ENCODE measurements at regions not wholly inside any gene's neighbourhood (a gene's known extent, or its start where the extent isn't known, plus 50 kb on each side); places are given as distances from the start of the nearest gene placed in this dataset.

- no peak for TF ChIP-seq MYC (IDR thresholded peaks at IDR 0.05; ENCODE audit: low read depth, low read length)
- no peak for TF ChIP-seq CTCF (IDR thresholded peaks at IDR 0.05; ENCODE audit: low read depth, low read length)
- no peak for TF ChIP-seq MAX (IDR thresholded peaks at IDR 0.05; ENCODE audit: low read depth, low read length)
- TF ChIP-seq POLR2A (IDR thresholded peaks at IDR 0.05; ENCODE audit: extremely low read depth, insufficient read length), result no peak
- DNase-seq (ENCODE audit: low read depth), result no peak
- H3K4me3 ChIP-seq (ENCODE audit: low read depth, low read length), result no peak overlapping the region
These were observed 287.8 kb upstream of the FOXF1 start for GRCh38 chr16:86222547-86222946.

- DNase-seq (ENCODE audit: low read depth), result no peak
- TF ChIP-seq MYC (IDR thresholded peaks at IDR 0.05; ENCODE audit: low read depth, low read length), result no peak
- TF ChIP-seq POLR2A (IDR thresholded peaks at IDR 0.05; ENCODE audit: extremely low read depth, insufficient read length), result no peak
- no peak for TF ChIP-seq MAX (IDR thresholded peaks at IDR 0.05; ENCODE audit: low read depth, low read length)
- TF ChIP-seq CTCF (IDR thresholded peaks at IDR 0.05; ENCODE audit: low read depth, low read length), result no peak
- no peak overlapping the region for H3K4me3 ChIP-seq (ENCODE audit: low read depth, low read length)
These were observed 287.3 kb upstream of the FOXF1 start for GRCh38 chr16:86222965-86223551.

- H3K4me3 ChIP-seq (ENCODE audit: low read depth, low read length), result no peak overlapping the region
- TF ChIP-seq MYC (IDR thresholded peaks at IDR 0.05; ENCODE audit: low read depth, low read length) (no peak), POLR2A (IDR thresholded peaks at IDR 0.05; ENCODE audit: extremely low read depth, insufficient read length) (no peak), CTCF (IDR thresholded peaks at IDR 0.05; ENCODE audit: low read depth, low read length) (no peak), MAX (IDR thresholded peaks at IDR 0.05; ENCODE audit: low read depth, low read length) (no peak)
- no peak for DNase-seq (ENCODE audit: low read depth)
These were observed 286.2 kb upstream of the FOXF1 start for GRCh38 chr16:86224126-86224525.

- TF ChIP-seq CTCF (IDR thresholded peaks at IDR 0.05; ENCODE audit: low read depth, low read length), result no peak
- DNase-seq (ENCODE audit: low read depth), result no peak
- H3K4me3 ChIP-seq (ENCODE audit: low read depth, low read length), result no peak overlapping the region
These were observed 285.7 kb upstream of the FOXF1 start for GRCh38 chr16:86224629-86225028.

- TF ChIP-seq MYC (IDR thresholded peaks at IDR 0.05; ENCODE audit: low read depth, low read length) (no peak), MAX (IDR thresholded peaks at IDR 0.05; ENCODE audit: low read depth, low read length) (no peak), POLR2A (IDR thresholded peaks at IDR 0.05; ENCODE audit: extremely low read depth, insufficient read length) (no peak), CTCF (IDR thresholded peaks at IDR 0.05; ENCODE audit: low read depth, low read length) (no peak)
- DNase-seq (ENCODE audit: low read depth), result no peak
- no peak overlapping the region for H3K4me3 ChIP-seq (ENCODE audit: low read depth, low read length)
These were observed 284.4 kb upstream of the FOXF1 start for GRCh38 chr16:86225905-86226371.

GRCh38 chr16:86227041-86227440, 283.3 kb upstream of the FOXF1 start:
- DNase-seq (ENCODE audit: low read depth), result no peak
- TF ChIP-seq MYC (IDR thresholded peaks at IDR 0.05; ENCODE audit: low read depth, low read length) (no peak), POLR2A (IDR thresholded peaks at IDR 0.05; ENCODE audit: extremely low read depth, insufficient read length) (no peak), CTCF (IDR thresholded peaks at IDR 0.05; ENCODE audit: low read depth, low read length) (no peak), MAX (IDR thresholded peaks at IDR 0.05; ENCODE audit: low read depth, low read length) (no peak)

More at GRCh38 chr16:86227041-86227440, 283.3 kb upstream of the FOXF1 start:
- no peak overlapping the region for H3K4me3 ChIP-seq (ENCODE audit: low read depth, low read length)
